Tibial nerve (tissue), 3 donors: ENCODE measurements at regions not wholly inside any gene's neighbourhood (a gene's known extent, or its start where the extent isn't known, plus 50 kb on each side); places are given as distances from the start of the nearest gene placed in this dataset.

ENCODE experiments used
- CTCF ChIP-seq, 5 experiments: fragments of 200-600 bp in 3 of 5; fragments of 450-650 bp in 2 of 5; sonication (generic) in 3 of 5; IDR thresholded peaks; one replicate each; pipeline ENCODE4 v1.5.1; 2016 to 2019; ENCODE audit warnings: antibody characterized with exemption in 5 of 5, mild to moderate bottlenecking in 3 of 5, moderate library complexity in 2 of 5
- POLR2A ChIP-seq, 2 donors: fragments of 450-650 bp; IDR thresholded peaks; one replicate each; pipeline ENCODE4 v1.6.1; 2017; ENCODE audit warnings: antibody characterized with exemption in 2 of 2, mild to moderate bottlenecking in 2 of 2, moderate library complexity in 2 of 2

- TF ChIP-seq CTCF (IDR thresholded peaks at IDR 0.05) (no peak), POLR2A (IDR thresholded peaks at IDR 0.05) (no peak)
Measured at GRCh38 chr9:99354104-99354503, 132.0 kb downstream of the SEC61B start.
